ENCODE measurements at regions not wholly inside any gene's neighbourhood (a gene's known extent, or its start where the extent isn't known, plus 50 kb on each side); places are given as distances from the start of the nearest gene placed in this dataset.
A peak's percentile ranks its signal among the peaks of the same experiment; 100 is the strongest.

DNA sequence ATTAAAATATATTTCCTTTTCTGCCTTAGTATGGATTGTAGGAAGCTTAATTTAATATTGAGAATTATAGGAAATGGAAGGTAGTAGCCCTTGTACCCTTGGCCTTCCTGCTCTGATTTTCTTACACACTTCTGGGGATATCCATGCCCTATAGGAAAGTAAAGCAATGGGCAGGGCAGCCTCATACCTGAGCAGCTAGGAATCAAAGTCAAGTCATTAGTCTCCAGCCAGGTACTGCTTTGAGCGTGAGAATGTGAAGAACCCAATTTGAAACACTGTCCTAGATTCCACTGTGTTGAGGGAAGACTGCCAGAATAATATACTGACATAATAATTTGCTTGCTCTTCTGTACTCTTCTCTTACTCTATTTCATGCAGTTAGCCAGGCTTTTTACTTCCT is 51.0 kb upstream of the L3MBTL3 start:
- DNase-seq (ENCODE audit: low spot score) = no peak

GRCh38 chr6:129966125-129966524 is 52.3 kb upstream of the L3MBTL3 start:
- DNase-seq (ENCODE audit: low spot score) = no peak

DNA sequence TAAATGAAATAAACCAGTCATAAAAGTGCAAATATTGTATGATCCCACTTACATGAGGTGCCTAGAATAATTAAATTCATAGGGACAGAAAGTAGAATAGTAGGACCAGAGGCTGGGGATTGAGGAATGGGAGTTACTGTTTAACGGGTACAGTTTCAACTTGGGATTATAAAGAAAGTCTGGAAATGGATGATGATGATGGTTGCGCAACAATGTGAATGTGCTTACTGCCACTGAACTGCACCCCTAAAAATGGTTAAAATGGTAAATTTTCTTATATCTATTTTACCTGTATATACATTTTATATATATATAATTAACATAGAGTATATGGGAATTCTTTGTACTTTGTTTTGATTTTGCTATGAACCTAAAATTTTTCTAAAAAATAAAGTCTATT is 53.3 kb upstream of the L3MBTL3 start:
- DNase-seq (ENCODE audit: low spot score) = no peak

GRCh38 chr6:129959358-129959930 is 58.9 kb upstream of the L3MBTL3 start:
- no peak for DNase-seq (ENCODE audit: low spot score)

GRCh38 chr6:129957941-129958898 is 60.2 kb upstream of the L3MBTL3 start:
- no peak for DNase-seq (ENCODE audit: low spot score)

- no peak for DNase-seq (ENCODE audit: low spot score)
Measured at GRCh38 chr6:129955584-129955983, 62.8 kb upstream of the L3MBTL3 start.

- DNase-seq (ENCODE audit: low spot score) = no peak
Measured at GRCh38 chr6:129954749-129955431, 63.5 kb upstream of the L3MBTL3 start.

DNA sequence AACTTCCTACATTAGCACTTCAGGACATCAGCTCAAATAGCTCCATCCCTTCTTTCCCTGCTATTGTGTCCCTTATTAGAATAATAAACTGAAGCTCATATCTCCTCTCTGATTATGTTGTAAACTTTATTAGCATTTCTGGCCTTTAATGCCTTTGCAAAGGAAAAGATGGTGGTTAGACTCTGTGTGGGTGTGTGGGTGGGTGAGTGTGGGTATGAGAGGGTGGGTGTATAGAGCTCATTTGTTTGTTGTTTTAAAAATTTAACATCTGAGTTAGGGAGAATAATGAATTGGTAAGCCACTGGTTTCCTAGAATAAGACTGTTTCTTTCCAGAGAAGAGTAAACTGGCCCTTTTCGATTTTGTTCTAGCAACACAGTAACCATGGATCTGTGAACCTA is 70.6 kb upstream of the L3MBTL3 start:
- DNase-seq (ENCODE audit: low spot score) = no peak

GRCh38 chr6:129946439-129947140 is 71.8 kb upstream of the L3MBTL3 start:
- DNase-seq (ENCODE audit: low spot score) = no peak

GRCh38 chr6:129943637-129944271 is 74.6 kb upstream of the L3MBTL3 start:
- no peak for DNase-seq (ENCODE audit: low spot score)

DNA sequence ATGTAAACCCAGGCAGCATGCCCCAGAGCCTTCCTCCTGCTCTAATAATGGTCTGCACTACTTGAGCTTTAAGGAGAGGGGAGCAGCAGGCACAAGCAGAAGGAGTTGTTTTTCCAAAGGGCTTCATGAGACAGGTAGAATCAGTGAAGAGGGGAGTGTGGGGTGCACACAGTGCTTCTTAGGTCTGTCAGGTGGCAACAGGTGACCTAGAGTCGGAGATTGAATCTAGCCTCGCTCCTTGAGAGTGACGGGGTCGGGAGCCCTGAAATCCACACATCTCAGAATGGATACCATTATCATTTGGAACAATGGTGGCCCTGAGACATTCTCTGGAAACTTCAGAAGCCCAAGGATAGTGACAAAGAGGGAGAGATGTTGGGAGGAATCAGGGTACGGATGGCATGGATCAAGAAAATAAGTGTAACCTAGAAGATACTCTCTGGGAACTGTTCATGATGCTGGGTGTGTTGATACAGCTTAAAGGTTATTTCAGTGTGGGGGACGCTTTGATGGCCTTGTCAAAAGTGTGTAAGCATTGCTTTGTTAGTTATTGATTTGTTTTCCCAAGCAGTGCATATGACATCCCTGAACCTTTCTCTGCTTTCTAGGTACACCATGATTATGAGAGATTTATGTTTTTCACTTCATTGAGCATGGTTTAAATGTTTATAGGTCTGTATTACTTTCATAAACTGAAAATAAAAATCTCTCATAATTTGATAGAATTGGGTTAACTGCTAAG is 77.8 kb upstream of the L3MBTL3 start:
- DNase-seq (ENCODE audit: low spot score) = no peak

GRCh38 chr6:129938249-129939020 is 77.3 kb upstream of the TMEM244 start:
- no peak for DNase-seq (ENCODE audit: low spot score)

DNA sequence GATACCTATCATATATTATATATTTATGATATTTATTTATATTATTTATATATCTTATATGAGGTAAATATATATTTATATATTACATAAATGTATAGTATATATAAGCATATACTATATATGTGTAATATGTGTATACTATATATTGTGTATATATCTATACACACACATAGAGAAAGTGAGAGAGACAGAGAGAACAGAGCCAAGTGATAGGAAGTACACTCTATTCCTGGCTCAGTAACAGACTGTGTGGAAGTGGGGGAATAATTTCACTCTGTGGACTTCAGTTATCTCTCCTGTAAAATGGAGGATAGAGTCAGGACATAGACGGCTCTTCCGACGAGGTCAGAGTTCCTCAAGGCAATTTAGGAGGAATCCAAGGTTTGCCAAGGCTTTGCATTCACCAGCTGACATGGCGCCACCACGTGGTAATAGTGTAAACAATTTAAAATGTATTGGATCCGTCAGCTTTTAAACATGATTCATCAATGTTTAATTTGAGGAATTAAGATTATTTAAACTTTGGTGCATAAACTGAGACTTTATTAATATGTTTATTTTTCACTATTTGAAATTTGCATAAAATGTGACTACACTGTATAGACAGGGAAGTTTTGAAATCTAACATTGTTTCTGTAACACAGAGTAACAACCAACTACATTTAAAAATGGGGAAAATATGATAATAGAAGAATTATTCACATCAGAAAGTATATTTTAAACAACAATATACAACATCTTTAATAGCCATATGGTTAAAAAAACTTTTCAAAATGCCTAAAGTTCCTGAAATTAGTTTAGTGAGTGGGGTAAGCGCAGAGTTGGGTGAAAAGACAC is 75.4 kb upstream of the TMEM244 start:
- no peak for DNase-seq (ENCODE audit: low spot score)

DNA sequence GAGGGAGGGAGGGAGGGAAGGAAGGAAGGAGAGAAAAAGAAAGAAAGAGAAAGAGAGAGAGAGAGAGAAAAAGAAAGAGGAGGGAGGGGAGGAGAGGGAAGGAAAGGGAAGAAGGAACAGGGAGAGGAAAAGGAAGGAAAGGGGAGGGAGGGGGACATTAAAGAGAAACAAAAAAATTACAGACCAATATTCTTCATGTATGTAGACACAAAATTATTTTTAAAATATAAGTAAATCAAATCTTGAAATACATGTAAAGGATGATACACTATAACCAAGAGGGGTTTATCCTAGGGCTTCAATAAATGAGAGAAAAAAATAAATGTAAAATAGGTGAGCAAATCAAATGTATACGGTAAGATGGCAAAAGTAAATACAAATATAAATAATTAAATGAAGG is 71.2 kb upstream of the TMEM244 start:
- no peak for DNase-seq (ENCODE audit: low spot score)

GRCh38 chr6:129929433-129929832 is 68.3 kb upstream of the TMEM244 start:
- DNase-seq (ENCODE audit: low spot score) = peak; percentile 33

DNA sequence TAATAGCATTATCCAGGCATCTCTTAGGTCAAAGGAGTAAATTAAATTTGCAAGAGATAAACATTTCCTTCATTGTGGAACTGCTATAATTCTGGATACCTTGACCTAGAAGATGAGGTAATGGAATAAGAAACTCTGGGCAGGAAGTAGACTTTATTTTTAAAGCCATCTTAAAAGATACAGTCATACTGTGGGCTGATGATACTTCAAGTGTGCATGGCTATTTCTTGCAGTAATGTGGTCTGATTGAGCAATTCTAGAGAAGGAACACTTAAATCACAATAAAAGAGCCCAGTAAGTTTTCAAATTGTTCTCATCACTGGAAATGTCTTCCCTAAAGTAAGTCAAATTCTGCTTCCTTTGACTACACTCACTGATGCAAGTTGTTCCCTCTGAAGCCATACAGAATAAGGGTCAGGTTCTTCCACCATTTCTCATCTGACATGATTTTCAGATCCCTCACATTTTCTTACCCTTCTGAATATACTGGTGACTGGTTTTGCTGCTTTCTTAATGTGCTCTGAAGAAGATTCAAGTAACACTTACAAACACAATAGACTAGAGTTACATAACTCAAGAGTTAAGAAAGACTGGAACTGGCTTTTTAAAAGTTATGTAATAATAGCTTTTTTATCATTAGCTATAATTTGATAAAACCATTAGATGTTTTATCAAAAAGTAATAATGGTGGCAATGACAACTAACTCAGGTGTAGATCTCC is 62.6 kb upstream of the TMEM244 start:
- no peak for DNase-seq (ENCODE audit: low spot score)

DNA sequence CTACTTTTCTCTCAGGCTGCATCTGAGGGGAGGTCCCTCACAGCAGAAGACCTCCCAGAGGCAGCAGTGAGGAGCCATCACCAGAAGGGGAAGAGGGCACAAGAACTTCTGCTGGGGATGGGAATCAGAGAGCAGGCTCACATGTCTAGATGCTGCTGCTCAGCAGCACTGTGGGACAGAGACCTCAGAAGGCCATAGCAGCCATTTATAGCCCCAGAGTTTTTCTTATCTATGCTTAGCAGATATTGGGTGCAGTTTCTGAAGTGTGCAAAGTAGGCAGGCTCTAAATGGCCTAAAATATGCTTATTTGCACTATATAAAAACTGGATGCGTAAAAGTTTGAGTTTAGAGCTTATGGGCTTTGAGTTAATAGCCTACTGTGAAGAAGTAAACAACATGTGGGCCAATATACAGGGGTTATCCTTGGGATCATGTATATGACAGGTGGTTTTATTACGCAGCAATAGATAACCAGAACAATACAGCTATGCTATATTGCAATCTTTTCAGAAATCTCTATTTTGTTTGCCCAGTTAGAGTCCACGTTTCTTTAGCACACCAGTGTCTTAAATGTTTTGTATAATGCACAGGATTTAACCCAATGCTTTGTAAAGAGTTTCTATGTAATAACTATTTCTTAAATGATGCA is 60.2 kb upstream of the TMEM244 start:
- DNase-seq (ENCODE audit: low spot score) = no peak

GRCh38 chr6:129920103-129920798 is 59.1 kb upstream of the TMEM244 start:
- DNase-seq (ENCODE audit: low spot score) = no peak

All from AG08396 (cell line).